HG03196 (cell line): ENCODE measurements at regions not wholly inside any gene's neighbourhood (a gene's known extent, or its start where the extent isn't known, plus 50 kb on each side); places are given as distances from the start of the nearest gene placed in this dataset.
"Not testable (repeated sequence)": the region's sequence is repeated elsewhere in the genome, so short reads cannot be mapped to it uniquely, and the experiment has no call there.

Experiments
- ATAC-seq: cut with Tn5 transposase; IDR thresholded peaks from one replicate; pipeline ENCODE4 v1.9.1; 2021; ENCODE audit not compliant: unreplicated experiment

DNA sequence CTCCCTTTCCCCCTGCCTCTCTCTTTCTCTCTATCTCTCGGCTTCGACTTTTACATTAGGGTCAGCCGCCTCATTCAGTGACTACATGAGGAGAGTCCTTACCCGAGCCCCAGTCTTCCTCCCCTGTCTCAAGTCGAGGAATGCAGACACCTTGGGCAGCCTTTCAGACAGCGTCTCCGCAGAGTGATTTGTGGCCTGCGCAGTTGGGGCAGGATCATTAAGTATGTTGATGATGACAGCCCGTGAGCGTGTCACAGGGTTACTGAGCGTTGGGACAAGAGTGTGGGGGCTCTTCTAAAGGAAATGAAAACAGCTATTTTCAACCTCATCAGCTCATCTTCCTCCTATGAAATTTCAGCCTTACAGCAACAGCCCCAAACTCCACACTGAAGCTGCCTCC lies 312.1 kb upstream of the GATB start:
- no peak for ATAC-seq

DNA sequence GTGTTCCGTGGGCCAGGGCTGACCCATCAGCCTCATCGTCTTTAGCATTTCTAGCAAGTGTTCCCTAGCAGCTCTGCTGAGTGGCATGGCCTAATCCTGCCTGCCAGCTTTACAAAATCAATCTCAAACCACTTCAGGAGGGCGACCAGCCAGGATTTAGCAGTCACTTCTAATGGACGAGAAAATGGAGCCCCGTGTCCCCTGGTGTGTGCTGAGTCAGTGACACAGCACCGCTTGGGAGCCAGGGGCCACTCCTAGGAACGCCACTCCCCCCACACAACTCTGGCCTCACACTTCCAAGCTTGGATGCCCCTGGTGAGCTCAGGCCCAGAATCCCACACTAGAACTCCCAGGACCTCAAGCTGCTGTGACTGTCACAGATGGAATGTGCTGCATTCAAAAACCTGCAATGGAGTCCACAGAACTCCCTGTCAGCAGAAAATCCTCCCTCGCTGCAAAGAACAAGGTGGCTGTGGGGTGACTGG lies 311.2 kb upstream of the GATB start:
- ATAC-seq: no peak

DNA sequence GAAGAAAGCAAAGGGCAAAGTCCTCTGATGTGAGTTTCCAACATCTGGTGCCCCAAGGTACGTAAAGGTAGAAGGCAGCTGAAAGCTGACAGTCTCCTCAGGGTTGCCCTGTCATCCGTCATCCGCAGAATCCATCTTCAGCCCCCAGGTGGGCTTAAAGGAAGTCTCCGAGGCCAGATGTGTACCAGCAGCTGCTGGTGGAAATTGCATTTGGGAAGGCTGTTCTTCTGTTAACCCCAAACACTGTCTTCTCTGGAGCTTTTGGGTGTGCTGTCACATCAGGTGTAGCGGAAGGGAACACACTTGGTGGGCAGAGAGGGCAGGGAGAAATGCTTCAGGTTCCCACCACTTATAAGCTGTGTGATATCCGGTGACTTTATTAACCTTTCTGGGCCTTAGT lies 310.0 kb upstream of the GATB start:
- no peak for ATAC-seq

DNA sequence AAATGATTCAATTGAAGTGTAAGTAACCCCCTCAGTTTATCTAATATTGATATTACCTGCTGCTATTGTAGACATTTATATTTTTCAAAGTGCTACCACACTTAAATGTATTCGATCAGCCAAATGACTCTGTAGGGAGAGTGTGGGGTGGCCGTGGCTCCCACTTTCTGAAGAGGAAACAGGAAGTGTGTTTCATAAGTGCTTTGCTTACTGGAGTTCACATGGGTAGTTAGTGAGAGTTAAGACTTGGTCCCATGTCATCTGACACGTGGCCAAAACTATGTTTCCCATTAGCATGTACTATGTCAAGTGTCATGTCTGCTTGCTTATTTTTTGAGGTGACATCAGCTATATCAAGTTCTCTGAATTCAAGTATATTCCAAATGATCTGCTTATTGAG lies 308.1 kb upstream of the GATB start:
- no peak for ATAC-seq

DNA sequence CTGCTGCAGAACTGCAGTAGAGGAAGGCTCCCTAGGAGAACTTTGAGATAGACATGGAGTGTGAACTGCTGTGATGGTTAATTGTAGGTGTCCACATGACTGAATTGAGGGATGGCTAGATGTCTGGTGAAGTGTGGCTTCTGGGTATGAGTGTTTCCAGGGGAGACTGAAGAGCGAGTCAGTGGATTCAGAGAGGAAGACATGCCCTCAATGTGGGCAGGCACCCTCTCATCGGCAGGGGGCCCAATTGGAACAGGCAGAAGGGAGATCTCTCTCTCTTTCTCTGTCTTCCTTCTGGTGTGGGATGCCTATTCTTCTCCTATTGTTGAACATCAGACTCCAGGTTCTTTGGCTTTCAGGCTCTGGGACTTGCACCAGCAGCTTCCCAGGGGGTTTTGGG lies 304.7 kb upstream of the GATB start:
- ATAC-seq: no peak

DNA sequence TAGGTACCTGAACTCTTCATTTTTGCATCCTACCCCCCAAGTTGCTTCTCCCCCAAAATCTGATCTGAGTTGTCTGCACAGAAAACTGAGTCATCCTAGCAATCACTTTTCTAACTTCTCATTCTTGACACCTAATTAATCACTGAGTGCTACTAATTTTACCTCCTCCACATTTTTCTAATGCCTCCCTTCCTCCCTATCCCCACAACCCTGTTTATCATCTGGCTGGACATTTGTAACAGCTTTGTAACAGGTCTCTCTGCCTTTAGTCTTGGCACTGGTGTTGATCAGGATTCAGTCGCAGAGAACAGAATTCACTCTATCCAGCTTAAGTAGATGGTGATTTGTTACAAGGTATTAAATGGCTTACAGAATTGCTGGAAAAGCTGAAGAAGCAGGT lies 303.9 kb upstream of the GATB start:
- ATAC-seq: no peak

DNA sequence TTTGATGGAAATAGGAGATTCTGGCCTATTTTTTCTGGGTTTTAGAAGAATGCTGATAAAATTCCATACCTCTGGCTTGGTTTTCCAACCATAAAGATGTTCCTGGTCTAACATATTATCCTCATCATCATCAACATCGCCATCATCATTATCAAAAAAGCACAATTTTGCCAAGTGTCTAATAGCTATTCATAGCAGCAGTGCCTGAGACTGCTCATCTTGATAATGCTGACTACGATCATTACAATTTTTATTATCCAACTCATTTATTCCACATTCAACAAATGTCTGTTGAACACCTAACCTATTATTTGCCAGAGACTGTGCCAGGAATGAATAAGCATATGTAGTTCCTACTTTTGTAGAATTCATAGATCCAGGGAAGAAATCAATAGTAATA lies 303.5 kb upstream of the GATB start:
- no peak for ATAC-seq

DNA sequence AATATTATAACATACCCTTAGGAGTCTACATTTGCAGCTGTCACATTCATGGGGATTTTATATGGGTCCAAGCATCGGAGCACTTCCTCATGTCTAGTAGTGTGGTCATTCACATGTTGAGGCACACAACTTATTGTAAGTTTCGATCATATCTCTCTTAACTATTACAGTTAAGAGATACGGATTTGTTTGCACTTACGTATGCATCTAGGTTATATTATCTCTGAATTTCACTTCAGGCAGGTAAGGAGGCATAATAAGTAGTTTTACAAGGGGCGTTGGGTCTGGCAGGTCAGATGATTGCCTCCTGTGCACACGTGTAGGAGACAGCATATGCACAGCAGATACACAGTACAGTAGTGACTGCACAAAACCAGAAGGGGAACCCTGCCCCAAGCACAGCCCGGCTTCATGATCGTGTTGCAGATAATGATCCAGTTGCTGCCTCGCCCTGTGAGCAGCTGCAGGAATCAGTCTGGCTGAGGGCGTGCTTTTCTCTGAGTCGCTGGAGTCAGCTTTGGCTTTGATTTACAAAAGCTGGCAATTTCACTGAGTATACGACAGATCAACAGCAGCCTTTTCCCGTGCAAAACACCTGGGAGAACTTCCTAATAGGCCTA lies 302.9 kb upstream of the GATB start:
- ATAC-seq: no peak

DNA sequence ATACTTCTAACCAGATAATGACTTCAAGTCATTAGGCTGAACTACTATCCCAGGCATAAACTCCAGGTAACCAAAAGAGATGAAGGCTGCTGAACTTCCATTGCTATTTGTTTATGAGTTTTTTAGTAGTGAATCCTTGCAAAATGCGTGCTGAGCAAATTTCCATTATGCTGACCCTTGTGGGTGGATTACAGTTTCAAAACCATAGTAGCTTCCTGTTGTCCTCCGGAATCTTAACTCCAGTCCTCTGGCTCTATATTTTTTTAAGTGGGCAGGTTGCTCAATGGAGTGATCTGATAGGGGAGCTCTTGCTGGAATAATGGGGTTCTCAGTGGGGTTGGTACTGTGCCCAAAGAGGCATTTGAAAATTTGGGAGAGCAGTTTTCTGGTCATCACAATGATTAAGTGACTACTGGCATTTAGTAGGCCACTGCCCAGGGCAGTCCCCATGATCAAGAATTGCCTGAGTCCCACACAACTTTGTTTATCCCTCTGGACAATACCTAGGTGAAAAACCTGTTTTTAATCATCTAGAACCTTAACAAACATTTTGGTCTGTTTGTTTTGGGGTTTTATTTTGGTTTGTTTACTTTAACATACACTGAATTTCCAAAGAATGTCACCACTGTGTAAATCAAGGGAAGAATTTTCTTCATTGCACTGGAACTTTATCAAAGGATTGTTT lies 302.3 kb upstream of the GATB start:
- ATAC-seq: no peak

DNA sequence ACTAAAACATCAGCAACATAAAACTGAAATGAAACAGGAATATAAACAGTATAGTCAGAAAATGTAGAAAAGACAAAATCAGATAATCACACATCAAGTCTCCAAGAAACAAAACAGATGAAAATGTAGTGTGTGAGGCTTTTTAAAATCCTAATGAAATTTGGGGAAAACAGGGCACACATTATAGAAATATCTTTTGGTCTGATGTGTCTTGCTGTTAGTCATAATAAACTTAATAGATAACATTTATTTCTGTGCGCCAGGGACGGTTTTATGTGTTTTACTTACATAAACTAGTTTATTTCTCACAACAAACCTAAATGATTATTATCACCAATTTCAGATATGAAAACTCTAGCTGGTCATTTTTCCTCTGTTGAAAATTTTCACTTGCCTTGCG lies 293.9 kb upstream of the GATB start:
- ATAC-seq: no peak

DNA sequence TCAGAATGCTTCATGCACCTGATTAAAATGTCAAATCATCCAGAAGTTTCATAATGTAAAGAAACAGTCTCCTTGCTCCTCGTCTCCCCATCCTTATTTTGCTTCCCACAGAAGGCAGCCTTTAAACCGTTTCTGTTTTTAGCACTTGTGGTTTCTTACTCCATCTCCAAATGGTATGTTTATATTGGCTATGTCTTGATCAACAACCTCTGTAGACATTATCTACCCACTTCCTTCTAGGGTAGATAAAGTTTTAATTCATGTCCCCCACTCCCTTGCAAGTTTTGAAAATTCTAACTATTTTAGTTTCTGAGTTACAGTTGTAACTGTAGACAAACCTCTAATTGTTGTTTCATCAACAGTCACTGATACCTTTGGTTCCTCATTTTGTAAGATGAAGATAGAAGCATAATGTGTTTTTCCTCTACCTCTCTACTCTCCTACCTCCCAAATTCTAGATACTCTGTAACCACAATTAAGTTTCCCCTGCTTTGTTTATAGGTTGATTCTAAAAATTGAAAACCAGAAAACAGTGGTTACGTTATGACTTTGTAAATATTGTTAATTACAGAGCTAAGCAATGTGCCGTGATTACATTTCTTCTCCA lies 291.7 kb upstream of the GATB start:
- ATAC-seq: no peak

DNA sequence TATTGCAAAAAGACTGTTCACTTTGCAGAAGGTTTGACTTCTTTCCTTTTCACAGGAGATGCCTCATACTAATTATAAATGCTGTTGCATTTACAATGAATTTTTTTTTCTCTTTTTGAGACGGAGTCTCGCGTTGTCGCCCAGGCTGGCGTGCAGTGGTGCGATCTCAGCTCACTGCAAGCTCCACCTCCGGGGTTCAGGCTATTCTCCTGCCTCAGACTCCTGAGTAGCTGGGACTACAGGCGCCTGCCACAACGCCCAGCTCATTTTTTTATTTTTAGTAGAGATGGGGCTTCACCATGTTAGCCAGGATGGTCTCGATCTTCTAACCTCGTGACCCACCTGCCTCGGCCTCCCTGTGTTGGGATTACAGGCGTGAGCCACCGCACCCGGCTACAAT lies 290.5 kb upstream of the GATB start:
- not testable (repeated sequence) for ATAC-seq

DNA sequence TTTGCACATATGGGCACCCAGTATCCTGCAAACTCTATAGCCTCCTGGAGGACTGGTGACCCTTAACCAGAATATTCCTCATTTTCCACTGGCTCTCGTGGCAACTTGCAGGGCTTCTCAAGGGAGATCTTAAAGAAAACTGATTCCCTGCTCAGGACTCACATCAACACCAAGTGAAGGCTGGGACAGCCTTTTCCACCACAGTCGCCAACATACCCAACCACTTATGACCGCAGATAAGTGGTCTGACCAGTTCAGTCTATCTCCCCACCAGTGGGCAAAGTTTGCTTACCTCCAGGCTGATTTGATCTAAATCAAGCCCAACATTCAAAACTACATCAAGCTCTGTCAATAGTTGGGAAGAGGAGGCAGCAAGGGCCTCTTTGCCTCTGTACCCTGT lies 289.3 kb upstream of the GATB start:
- ATAC-seq: no peak

DNA sequence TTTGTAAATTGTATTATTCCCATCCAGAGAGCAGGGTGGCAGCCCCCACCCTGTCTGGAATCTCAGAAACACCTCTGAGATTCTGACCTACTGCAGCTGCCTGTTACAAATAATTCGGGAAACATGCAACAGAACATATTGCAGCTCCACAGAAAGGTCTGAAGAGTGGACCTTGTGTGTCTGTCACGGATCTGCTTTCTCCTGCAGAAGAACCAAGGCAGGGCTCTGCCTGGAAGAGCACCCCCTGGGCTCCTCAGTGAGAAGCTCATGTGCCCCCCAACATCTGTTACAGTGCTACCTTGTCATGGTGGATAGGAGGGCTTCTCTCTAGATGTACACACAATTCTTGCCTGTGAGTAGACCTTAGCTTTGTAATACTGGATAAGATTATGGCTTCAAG lies 286.6 kb upstream of the GATB start:
- ATAC-seq: no peak

DNA sequence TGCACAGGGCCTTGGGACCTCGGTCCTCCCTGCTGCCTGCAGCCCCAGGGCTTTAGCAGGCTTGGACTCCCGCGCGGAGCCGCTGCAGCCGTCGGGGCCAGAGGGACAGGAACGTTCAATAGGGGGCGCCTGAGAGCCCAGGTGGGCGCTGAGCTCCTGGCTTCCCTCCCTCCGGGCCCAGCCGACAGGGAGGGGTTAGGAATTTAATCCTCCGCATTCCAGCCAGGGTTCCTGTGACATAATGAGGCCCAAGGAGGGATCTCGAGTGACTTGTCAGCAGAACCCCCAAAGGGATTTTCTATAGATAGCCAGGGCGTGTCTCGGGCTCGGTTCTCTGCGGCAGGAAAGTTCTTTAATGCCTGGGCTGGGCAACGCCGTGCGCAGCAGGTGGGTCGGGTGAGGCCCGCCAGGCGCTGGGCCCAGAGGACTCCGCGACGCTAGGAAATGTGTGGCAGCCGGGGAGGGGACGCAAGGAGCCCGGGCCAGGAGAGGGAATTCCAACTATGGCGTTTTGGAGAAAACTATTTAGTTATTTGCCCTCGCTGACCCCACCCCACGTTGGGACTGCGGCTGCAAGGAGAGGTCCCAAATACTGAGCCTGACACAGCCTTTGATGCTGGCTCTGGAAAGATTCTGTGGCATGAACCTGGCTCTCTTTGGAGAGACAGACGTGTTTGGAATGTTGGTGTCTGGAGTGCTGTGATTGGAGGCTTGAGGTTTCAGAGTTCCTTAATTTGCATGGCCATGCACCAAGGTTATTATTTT lies 285.2 kb upstream of the GATB start:
- ATAC-seq: peak; percentile 54

DNA sequence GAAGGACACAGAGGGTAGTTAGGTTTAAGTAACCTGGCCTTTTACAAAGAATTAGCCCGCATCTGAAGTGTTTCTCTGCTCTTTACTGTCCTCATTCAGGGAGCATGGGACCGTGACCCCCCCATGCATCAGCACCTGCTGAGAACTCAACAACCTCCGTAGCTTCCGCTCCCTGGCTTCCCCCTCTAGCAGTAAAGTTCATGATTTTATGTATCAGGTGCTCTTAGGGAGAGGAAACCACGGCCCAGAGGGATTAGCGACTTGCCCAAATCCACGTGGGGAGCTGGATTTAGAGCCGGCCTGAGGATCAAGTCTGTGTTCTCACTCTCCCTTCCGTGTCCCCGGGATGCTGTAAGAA lies 284.6 kb upstream of the GATB start:
- ATAC-seq: peak; percentile 53

DNA sequence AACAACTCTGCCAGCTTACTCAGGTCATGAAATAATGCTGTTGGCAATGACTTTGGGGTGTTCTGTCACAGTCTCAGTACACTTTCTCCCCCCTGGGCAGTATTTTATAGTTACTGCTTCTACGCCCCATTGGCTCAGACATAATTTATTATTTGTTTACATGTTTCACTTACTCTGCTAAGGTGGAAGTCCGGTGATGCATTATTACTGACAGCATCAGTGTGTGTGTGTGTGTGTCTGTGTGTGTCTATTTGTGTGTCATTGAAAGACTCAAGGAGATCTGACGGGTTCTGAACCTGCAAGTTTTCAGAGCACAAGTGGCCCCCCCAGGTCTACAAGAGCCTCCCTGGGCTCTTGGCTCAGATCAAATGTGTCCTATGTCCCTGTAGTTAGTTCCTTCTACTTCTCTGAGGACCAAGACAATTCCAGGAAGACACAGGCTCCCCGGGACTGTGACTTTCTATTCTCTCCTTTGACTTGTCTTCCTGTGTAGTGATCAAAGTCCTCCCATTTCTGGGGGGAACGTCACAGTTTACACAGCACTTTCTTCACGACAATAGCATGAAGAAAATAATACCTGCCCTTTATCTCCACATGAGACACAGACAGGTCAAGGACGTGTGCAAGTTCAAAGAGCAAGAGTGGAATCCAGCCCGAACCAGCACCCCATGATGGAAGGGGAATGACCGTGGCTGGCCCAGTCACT lies 283.7 kb upstream of the GATB start:
- no peak for ATAC-seq

DNA sequence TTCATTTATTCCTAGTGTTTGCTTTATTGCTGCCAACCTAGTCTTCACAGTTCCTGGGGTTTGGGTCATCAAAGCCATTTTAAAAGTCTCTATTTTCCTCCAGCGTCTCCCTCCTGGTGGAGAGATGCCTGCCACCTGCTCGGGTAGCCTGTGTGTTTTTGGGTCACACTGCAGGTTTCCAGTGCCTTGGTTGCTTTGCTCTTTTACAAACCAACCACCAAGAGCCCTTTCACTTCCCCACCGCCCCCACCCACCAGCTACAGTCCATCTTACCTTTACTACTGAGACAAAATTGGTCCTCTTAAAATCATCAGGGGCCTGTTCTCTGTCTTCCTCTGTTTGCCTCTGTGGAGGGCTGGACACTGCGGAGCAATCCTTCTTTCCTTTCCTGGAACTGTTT lies 280.5 kb upstream of the GATB start:
- ATAC-seq: no peak

DNA sequence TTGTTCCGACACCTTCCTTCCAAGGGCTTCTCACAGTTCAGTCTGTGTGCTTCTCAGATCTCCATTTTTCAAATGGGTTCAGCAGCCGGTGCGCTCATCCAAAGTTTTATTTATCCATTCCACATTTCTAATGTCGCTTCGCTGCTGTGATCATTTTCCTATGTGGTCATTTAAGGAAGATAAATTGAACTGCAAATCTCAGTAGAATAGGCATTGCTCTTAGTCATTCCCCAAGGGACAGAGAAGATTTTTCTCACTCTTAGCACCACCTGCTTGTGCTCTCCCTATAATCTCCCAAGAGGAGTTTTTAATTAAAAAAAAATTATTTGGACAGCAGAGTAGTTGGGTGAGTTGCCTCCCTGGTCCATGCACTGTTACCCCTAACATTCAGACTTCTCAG lies 278.9 kb upstream of the GATB start:
- no peak for ATAC-seq

DNA sequence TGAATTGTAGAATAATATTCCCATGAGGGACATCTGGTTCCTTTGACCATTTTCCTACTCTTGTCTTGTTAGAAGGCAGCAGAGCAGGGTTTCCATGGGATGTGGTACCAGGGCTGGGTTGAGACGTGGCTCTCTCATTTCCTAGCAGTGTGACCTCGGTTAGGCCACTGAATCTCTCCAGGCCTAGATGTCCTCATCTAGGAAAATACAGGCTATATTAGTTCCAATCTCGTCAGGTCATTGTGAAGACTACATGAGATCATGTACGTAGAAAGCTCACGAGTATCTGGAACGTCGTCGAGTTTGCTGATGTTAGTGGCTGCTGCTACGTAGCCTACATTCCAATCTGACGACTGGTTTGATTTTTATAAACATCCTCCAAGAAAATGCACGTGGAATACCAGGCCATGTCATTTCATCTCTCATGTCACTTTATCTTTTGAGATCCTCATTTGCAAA lies 278.2 kb upstream of the GATB start:
- ATAC-seq: no peak

DNA sequence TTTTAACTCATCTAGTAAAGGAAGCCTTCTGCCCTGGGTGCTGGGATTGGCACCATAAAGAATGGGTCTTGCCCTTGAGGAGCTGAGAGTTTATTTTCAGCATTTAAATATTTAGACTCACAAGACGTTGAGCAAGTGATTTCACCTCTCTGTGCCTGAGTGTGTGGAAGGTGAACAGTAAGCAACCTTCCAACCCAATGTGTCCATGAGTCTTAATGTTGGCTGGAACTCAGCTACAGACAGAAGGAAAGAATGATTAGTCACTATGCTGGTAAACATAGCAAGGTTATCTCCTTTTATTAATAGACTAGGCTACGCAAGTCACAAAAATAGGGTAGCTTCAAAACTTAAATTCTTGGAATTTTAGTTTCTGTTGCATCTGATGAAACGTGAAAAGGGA lies 277.4 kb upstream of the GATB start:
- no peak for ATAC-seq
